ENCODE measurements at regions not wholly inside any gene's neighbourhood (a gene's known extent, or its start where the extent isn't known, plus 50 kb on each side); places are given as distances from the start of the nearest gene placed in this dataset.
"Not testable (repeated sequence)": the region's sequence is repeated elsewhere in the genome, so short reads cannot be mapped to it uniquely, and the experiment has no call there.

DNA sequence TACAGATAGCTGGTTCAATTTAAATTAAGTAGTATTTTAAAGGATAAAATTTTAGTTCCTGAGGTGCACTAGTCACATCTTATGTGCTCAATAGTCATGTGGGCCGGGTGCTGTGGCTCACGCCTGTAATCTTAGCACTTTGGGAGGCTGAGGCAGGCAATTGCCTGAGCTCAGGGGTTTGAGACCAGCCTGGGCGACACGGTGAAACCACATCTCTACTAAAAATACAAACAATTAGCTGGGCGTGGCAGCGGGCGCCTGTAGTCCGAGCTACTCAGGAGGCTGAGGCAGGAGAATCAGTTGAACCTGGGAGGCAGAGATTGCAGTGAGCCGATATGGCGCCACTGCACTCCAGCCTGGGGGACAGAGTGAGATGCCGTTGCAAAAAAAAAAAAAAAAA is 219.9 kb upstream of the HHIP start:
- H2AK5ac ChIP-seq (ENCODE audit: low read depth, low read length); H3K23ac ChIP-seq (ENCODE audit: low read depth, low read length); H3K9me1 ChIP-seq (ENCODE audit: insufficient read depth, low read length); DNase-seq; H3K4ac ChIP-seq (ENCODE audit: low read depth, low read length); H3K18ac ChIP-seq (ENCODE audit: low read depth, low read length); H3K4me2 ChIP-seq (ENCODE audit: low read depth, low read length); BruUV-seq (replicated peaks); H2BK15ac ChIP-seq (ENCODE audit: low read depth, low read length); dilution Hi-C loops (cut with HindIII; ENCODE audit: low sequenced_read_pairs, unreplicated experiment); H3K36me3 ChIP-seq (ENCODE audit: control insufficient read depth, insufficient read depth, low read length); H4K20me1 ChIP-seq (ENCODE audit: insufficient read depth, low read length); H4K5ac ChIP-seq (ENCODE audit: low read depth, low read length); intact Hi-C loops (cut with micrococcal nuclease); H3K9ac ChIP-seq (ENCODE audit: low read depth, low read length); H3K4me1 ChIP-seq (ENCODE audit: control insufficient read depth, insufficient read depth, low read length); H4K8ac ChIP-seq (ENCODE audit: low read depth in 2 of 2, low read length in 2 of 2); H3K9me3 ChIP-seq (ENCODE audit: control insufficient read depth, insufficient read depth, low read length); POLR2A ChIA-PET (ENCODE audit: unreplicated experiment); ATAC-seq (ENCODE audit: low read depth); H2AK9ac ChIP-seq (replicated peaks; ENCODE audit: low read depth, low read length, poor library complexity); H2BK20ac ChIP-seq (ENCODE audit: low read depth, low read length); H2BK120ac ChIP-seq (ENCODE audit: low read depth, low read length); H3K27ac ChIP-seq (ENCODE audit: insufficient read depth, low read length); H3K4me3 ChIP-seq (ENCODE audit: insufficient read depth, low read depth, low read length); H3K79me1 ChIP-seq (ENCODE audit: low read depth in 1 of 2, low read length in 2 of 2); H4K91ac ChIP-seq (ENCODE audit: insufficient read depth, low read depth, low read length); H3K27me3 ChIP-seq (ENCODE audit: control insufficient read depth, insufficient read depth, low read length); H3K56ac ChIP-seq (ENCODE audit: extremely low read depth, insufficient read depth, low read length); H2AFZ ChIP-seq (replicated peaks; ENCODE audit: low read length, poor library complexity); H2BK5ac ChIP-seq (ENCODE audit: low read depth, low read length, poor library complexity, severe bottlenecking); H3K14ac ChIP-seq (replicated peaks; ENCODE audit: low read depth, low read length); in situ Hi-C loops (cut with MboI; ENCODE audit: low sequenced_read_pairs): not testable (repeated sequence)
- 92% methylated on average over 4 of the region's 11 CpGs; no CpG with 5 or more reads in 1 of the 2 experiments for WGBS, 2 experiments (ENCODE audit: extremely low coverage in 2 of 2, insufficient read length in 1 of 2)
- CTCF ChIA-PET: interaction anchor here (1.0 kb wide), 1 partner anchor 12 kb away, joined by 3 read pairs; no protein-coding TSS in a partner anchor
